Pancreas (tissue), 10 donors: ENCODE measurements at regions not wholly inside any gene's neighbourhood (a gene's known extent, or its start where the extent isn't known, plus 50 kb on each side); places are given as distances from the start of the nearest gene placed in this dataset.
"Not testable (repeated sequence)": the region's sequence is repeated elsewhere in the genome, so short reads cannot be mapped to it uniquely, and the experiment has no call there.

ENCODE experiments used
- ATAC-seq, 4 donors: fragments of 200-7000 bp; cut with Tn5 transposase; one replicate each; pipeline versions ENCODE4 v1.8.0 to v1.9.1; 2020; ENCODE audit warnings: mild to moderate bottlenecking in 4 of 4, moderate library complexity in 4 of 4
- DNase-seq, 6 donors: peaks; one replicate each; pipeline ENCODE4 v3.0.0-alpha.2; 2020
- FAIRE-seq: peaks from 2 replicates; lab custom pipeline; 2012; peaks lifted over from hg19 to GRCh38; lab: Jason Lieb, UNC
- H3K27ac ChIP-seq, 4 donors: fragments of 200-600 bp; sonication (generic); 1 replicate in 3 of 4; 2 replicates in 1 of 4; pipeline versions ENCODE4 v1.5.0 to v1.8.0; 2020
- H3K27me3 ChIP-seq, 4 donors: fragments of 200-600 bp; one replicate each; pipeline ENCODE4 v1.8.0; 2021
- H3K36me3 ChIP-seq, 3 donors: fragments of 200-600 bp; sonication (generic) in 1 of 3; one replicate each; pipeline versions ENCODE4 v1.5.0 to v1.8.0; 2020 to 2021
- H3K4me1 ChIP-seq, 3 donors: fragments of 200-600 bp; one replicate each; pipeline ENCODE4 v1.8.0; 2021
- H3K4me3 ChIP-seq, 4 donors: fragments of 200-600 bp; sonication (generic) in 2 of 4; one replicate each; pipeline versions ENCODE4 v1.5.0 to v1.8.0; 2020 to 2021
- H3K9me3 ChIP-seq, 4 donors: fragments of 200-600 bp; one replicate each; pipeline ENCODE4 v1.8.0; 2021
- CTCF ChIP-seq, 4 donors: fragments of 200-600 bp; sonication (generic) in 3 of 4; IDR thresholded peaks; one replicate each; pipeline versions ENCODE4 v1.5.0 to v1.8.0; 2021; ENCODE audit warnings: antibody characterized with exemption in 4 of 4
- WGBS, 2 donors: extraction: QIAGEN DNeasy Blood & Tissue Kit; methylation state at CpG; one replicate each; pipeline ENCODE4 v1.1.7; 2013; 5-methylcytosine and 5-hydroxymethylcytosine counted together
- intact Hi-C, 3 donors: fragments of 100-400 bp; cut with DNase I; formaldehyde crosslinking; loops; one replicate each; pipeline versions ENCODE4 v1.11.1 to v1.14.2; 2022
- donor health status: healthy with polysubstance abuse.
- donor health status: DM: no; HTN: no; CAD: no; lungs with moderate emphysema.
- donor health status: DM: no; HTN: no; CAD: no.
- donor health status: control.
- donor health status: control.
- donor health status: Bipolar disorder and iron deficiency.
- donor health status: DM: yes; HTN: yes; CAD: no.
- donor health status: DM: no; HTN: no; CAD: no.
- donor health status: DM: no; HTN: no; CAD: no.
- donor health status: DM: yes; HTN: yes; CAD: no.

GRCh38 chrX:138986866-138987265 is 275.3 kb upstream of the FGF13 start:
- H3K27me3 ChIP-seq, result no peaks in the 10 kb centered on the region
- TF ChIP-seq CTCF (IDR thresholded peaks at IDR 0.05), result no peak
- H3K27ac ChIP-seq, result no peak overlapping the region
- DNase-seq, result no peak
- H3K9me3 ChIP-seq, result no peaks in the 10 kb centered on the region
- H3K36me3 ChIP-seq, result no peaks in the 10 kb centered on the region
- intact Hi-C loops, result no loop called here
- FAIRE-seq, result peak; percentile 80
- WGBS, 2 donors, result 73 to 76% methylated on average over 1 of the region's 1 CpG
- ATAC-seq, result no peak
- H3K4me3 ChIP-seq, result no peak overlapping the region
- no peaks in the 10 kb centered on the region for H3K4me1 ChIP-seq

- DNase-seq (no peak), FAIRE-seq (no peak), ATAC-seq (peak in 1 of 4 donors; percentile 29)
- H3K36me3 ChIP-seq, result no peaks in the 10 kb centered on the region
- WGBS, 2 donors, result 35 to 44% methylated on average over 3 of the region's 3 CpGs
- no peaks in the 10 kb centered on the region for H3K27me3 ChIP-seq
- H3K9me3 ChIP-seq, result no peaks in the 10 kb centered on the region
- TF ChIP-seq CTCF (IDR thresholded peaks at IDR 0.05), result no peak
- intact Hi-C loops, result no loop called here
- no peak overlapping the region for H3K27ac ChIP-seq
- no peaks in the 10 kb centered on the region for H3K4me1 ChIP-seq
- no peak overlapping the region for H3K4me3 ChIP-seq
Measured at GRCh38 chrX:138986235-138986634, 274.7 kb upstream of the FGF13 start.

- DNase-seq (no peak), FAIRE-seq (peak; percentile 17), ATAC-seq (no peak)
- 45 to 60% methylated on average over 4 of the region's 4 CpGs for whole genome bisulfite sequencing, 2 donors
- H3K27me3 ChIP-seq, result no peaks in the 10 kb centered on the region
- TF ChIP-seq CTCF (IDR thresholded peaks at IDR 0.05), result no peak
- no peaks in the 10 kb centered on the region for H3K4me1 ChIP-seq
- no peaks in the 10 kb centered on the region for H3K9me3 ChIP-seq
- intact Hi-C loops, result no loop called here
- no peak overlapping the region for H3K4me3 ChIP-seq
- H3K36me3 ChIP-seq, result no peaks in the 10 kb centered on the region
- H3K27ac ChIP-seq, result no peak overlapping the region
Measured at GRCh38 chrX:138982365-138982764, 270.8 kb upstream of the FGF13 start.

- H3K27me3 ChIP-seq, result peaks cover 0 to 9% (median 0%) of the 10 kb centered on the region in 4 donors
- H3K36me3 ChIP-seq, result no peaks in the 10 kb centered on the region
- no peak overlapping the region for H3K4me3 ChIP-seq
- H3K27ac ChIP-seq, result no peak overlapping the region
- no peak for FAIRE-seq
- TF ChIP-seq CTCF (IDR thresholded peaks at IDR 0.05), result no peak
- intact Hi-C loops, result no loop called here
- no peak for ATAC-seq
- no peak for DNase-seq
- no peaks in the 10 kb centered on the region for H3K9me3 ChIP-seq
- H3K4me1 ChIP-seq, result no peaks in the 10 kb centered on the region
- 35 to 58% methylated on average over 4 of the region's 4 CpGs for WGBS, 2 donors
Measured at GRCh38 chrX:138964501-138964900, 253.0 kb upstream of the FGF13 start.

GRCh38 chrX:138962419-138962818 is 250.9 kb upstream of the FGF13 start:
- ATAC-seq, H3K4me1 ChIP-seq, H3K27me3 ChIP-seq, H3K4me3 ChIP-seq, H3K36me3 ChIP-seq, intact Hi-C loops, H3K27ac ChIP-seq, H3K9me3 ChIP-seq, FAIRE-seq, DNase-seq: not testable (repeated sequence)
- WGBS, 2 donors, result 62 to 68% methylated on average over 3 of the region's 3 CpGs
